Heart right ventricle (tissue), 16 donors: ENCODE measurements at regions not wholly inside any gene's neighbourhood (a gene's known extent, or its start where the extent isn't known, plus 50 kb on each side); places are given as distances from the start of the nearest gene placed in this dataset.

Experiments
- ATAC-seq, 8 donors: fragments of 200-7000 bp; cut with Tn5 transposase; one replicate each; pipeline ENCODE4 v1.9.1; 2020; ENCODE audit warnings: mild to moderate bottlenecking in 8 of 8, moderate library complexity in 8 of 8, moderate number of reproducible peaks in 1 of 8
- DNase-seq, 2 donors: peaks; one replicate each; pipeline ENCODE4 v3.0.0-alpha.2; 2020
- H3K27ac ChIP-seq, 10 donors: fragments of 200-600 bp; sonication (generic) in 2 of 10; one replicate each; pipeline versions ENCODE4 v1.5.0 to v1.8.0; 2020 to 2022; ENCODE audit warnings: mild to moderate bottlenecking in 3 of 10
- H3K27me3 ChIP-seq, 7 donors: fragments of 200-600 bp; one replicate each; pipeline ENCODE4 v1.8.0; 2021 to 2022; ENCODE audit warnings: mild to moderate bottlenecking in 2 of 7
- H3K36me3 ChIP-seq, 9 donors: fragments of 200-600 bp; sonication (generic) in 1 of 9; one replicate each; pipeline versions ENCODE4 v1.5.0 to v1.8.0; 2020 to 2022; ENCODE audit warnings: mild to moderate bottlenecking in 2 of 9
- H3K4me1 ChIP-seq, 9 donors: fragments of 200-600 bp; sonication (generic) in 1 of 9; one replicate each; pipeline versions ENCODE4 v1.5.0 to v1.8.0; 2020 to 2022; ENCODE audit warnings: mild to moderate bottlenecking in 4 of 9
- H3K4me3 ChIP-seq, 10 donors: fragments of 200-600 bp; sonication (generic) in 2 of 10; one replicate each; pipeline versions ENCODE4 v1.5.0 to v1.8.0; 2020 to 2022; ENCODE audit warnings: mild to moderate bottlenecking in 7 of 10, moderate library complexity in 2 of 10
- H3K9me3 ChIP-seq, 11 donors: fragments of 200-600 bp in 10 of 11; sonication (generic) in 2 of 11; one replicate each; pipeline versions ENCODE4 v1.5.0 to v1.8.0; 2013 to 2022; ENCODE audit warnings: mild to moderate bottlenecking in 2 of 11, control low read depth in 1 of 11, moderate library complexity in 1 of 11
- CTCF ChIP-seq, 9 donors: fragments of 200-600 bp; sonication (generic) in 2 of 9; IDR thresholded peaks; one replicate each; pipeline versions ENCODE4 v1.5.0 to v1.8.0; 2021 to 2022; ENCODE audit warnings: antibody characterized with exemption in 9 of 9, mild to moderate bottlenecking in 5 of 9, moderate library complexity in 1 of 9
- WGBS, 2 donors: extraction: QIAGEN DNeasy Blood & Tissue Kit; methylation state at CpG; one replicate each; pipeline ENCODE4 v1.1.7; 2013; ENCODE audit warnings: inconsistent platforms in 1 of 2; 5-methylcytosine and 5-hydroxymethylcytosine counted together
- intact Hi-C, 10 donors: fragments of 100-400 bp; cut with DNase I; formaldehyde crosslinking; loops; one replicate each; pipeline versions ENCODE4 v1.11.1 to v1.14.2; 2022
- donor health status: Arrhythmogenic right ventricular cardiomyopathy.
- donor health status: ischemic (EF 13 %, LVEDD 7.1; RV severe dilation, severe dysfunction).
- donor health status: healthy with polysubstance abuse.
- donor health status: DM: no; HTN: yes; CAD: no.
- donor health status: DM: no; HTN: no; CAD: no.
- donor health status: ischemic (EF 25% LVEDD 6.9; RV normal size, moderate dysfunction).
- donor health status: ischemic (EF 25% LVEDD 5.7; RV mildly dilated, moderate dysfunction).
- donor health status: healthy.
- donor health status: DM: yes; HTN: yes; CAD: no.
- donor health status: Ischemic cardiomyopathy.
- donor health status: ischemic (EF 35%, LVEDD 5.7; RV mildly dilated, moderate dysfunction).
- donor health status: nonischemic (EF 11% LVEDD 7.7; RV severe dilation, severe dysfunction).
- donor health status: DM: yes; HTN: yes; CAD: no.
- donor health status: PGD.
- donor health status: ischemic (EF 29% LVEDD 5.4; RV normal size, mild dysfunction).
- donor health status: nonischemic (EF 23%, LVEDD 6.1; RV moderate dilation, normal function).

GRCh38 chr5:68544091-68544647 is 328.6 kb downstream of the PIK3R1 start:
- Histone ChIP-seq H3K9me3 (no peaks in the 10 kb centered on the region), H3K4me1 (peaks cover 0 to 8% (median 0%) of the 10 kb centered on the region in 9 donors), H3K4me3 (no peak overlapping the region), H3K36me3 (no peaks in the 10 kb centered on the region), H3K27me3 (peaks cover 0 to 7% (median 0%) of the 10 kb centered on the region in 7 donors), H3K27ac (no peak overlapping the region)
- no peak for DNase-seq
- 89 to 92% methylated on average over 8 of the region's 8 CpGs for WGBS, 2 donors
- ATAC-seq, result no peak
- no peak for TF ChIP-seq CTCF (IDR thresholded peaks at IDR 0.05)
- intact Hi-C loops, result loop anchor here in 1 of 10 donors (10.0 kb wide), 1 partner anchor 259 kb away; no protein-coding TSS in a partner anchor

GRCh38 chr5:68544648-68545552 is 329.3 kb downstream of the PIK3R1 start:
- 76 to 81% methylated on average over 14 of the region's 14 CpGs for WGBS, 2 donors
- peak in 6 of 8 donors; percentile 41 to 66 (median 59) for ATAC-seq
- intact Hi-C loops, result loop anchor here in 1 of 10 donors (10.0 kb wide), 1 partner anchor 260 kb away; no protein-coding TSS in a partner anchor
- Histone ChIP-seq H3K27ac (no peak overlapping the region), H3K9me3 (no peaks in the 10 kb centered on the region), H3K27me3 (peaks cover 0 to 7% (median 0%) of the 10 kb centered on the region in 7 donors), H3K36me3 (no peaks in the 10 kb centered on the region), H3K4me1 (peaks cover 0 to 8% (median 0%) of the 10 kb centered on the region in 9 donors), H3K4me3 (no peak overlapping the region)
- DNase-seq, result no peak
- TF ChIP-seq CTCF (IDR thresholded peaks at IDR 0.05), result no peak

GRCh38 chr5:68545636-68546295 is 330.2 kb downstream of the PIK3R1 start:
- Histone ChIP-seq H3K27ac (no peak overlapping the region), H3K36me3 (no peaks in the 10 kb centered on the region), H3K4me1 (peaks cover 0 to 8% (median 0%) of the 10 kb centered on the region in 9 donors), H3K9me3 (no peaks in the 10 kb centered on the region), H3K27me3 (peaks cover 0 to 4% (median 0%) of the 10 kb centered on the region in 7 donors), H3K4me3 (no peak overlapping the region)
- WGBS, 2 donors, result 79 to 83% methylated on average over 7 of the region's 7 CpGs
- ATAC-seq (no peak), DNase-seq (no peak)
- intact Hi-C loops, result loop anchor here in 1 of 10 donors (10.0 kb wide), 1 partner anchor 261 kb away; no protein-coding TSS in a partner anchor
- no peak for TF ChIP-seq CTCF (IDR thresholded peaks at IDR 0.05)

GRCh38 chr5:68547056-68547455 is 331.5 kb downstream of the PIK3R1 start:
- Histone ChIP-seq H3K4me3 (no peak overlapping the region), H3K36me3 (no peaks in the 10 kb centered on the region), H3K9me3 (no peaks in the 10 kb centered on the region), H3K4me1 (peaks cover 0 to 8% (median 0%) of the 10 kb centered on the region in 9 donors), H3K27me3 (no peaks in the 10 kb centered on the region), H3K27ac (no peak overlapping the region)
- ATAC-seq, result no peak
- intact Hi-C loops, result loop anchor here in 1 of 10 donors (10.0 kb wide), 1 partner anchor 262 kb away; no protein-coding TSS in a partner anchor
- WGBS, 2 donors, result 97% methylated on average over 3 of the region's 3 CpGs
- no peak for TF ChIP-seq CTCF (IDR thresholded peaks at IDR 0.05)
- DNase-seq, result no peak
